SU-DHL-6 (cell line): ENCODE measurements at regions not wholly inside any gene's neighbourhood (a gene's known extent, or its start where the extent isn't known, plus 50 kb on each side); places are given as distances from the start of the nearest gene placed in this dataset.

ENCODE experiments used
- CTCF ChIP-seq: fragments of 200-600 bp; sonication (generic); IDR thresholded peaks from one replicate; pipeline ENCODE4 v1.5.1; 2017; ENCODE audit warnings: antibody characterized with exemption, mild to moderate bottlenecking, low read length, moderate library complexity; ENCODE audit not compliant: insufficient read depth, poor library complexity, severe bottlenecking
- EZH2phosphoT487 ChIP-seq: fragments of 200-600 bp; sonication (generic), shearing (Covaris generic); conservative IDR thresholded peaks from 2 replicates; pipeline ENCODE4 v1.6.1; 2018; ENCODE audit warnings: mild to moderate bottlenecking, antibody characterized with exemption, low read length, moderate library complexity, mixed read lengths

DNA sequence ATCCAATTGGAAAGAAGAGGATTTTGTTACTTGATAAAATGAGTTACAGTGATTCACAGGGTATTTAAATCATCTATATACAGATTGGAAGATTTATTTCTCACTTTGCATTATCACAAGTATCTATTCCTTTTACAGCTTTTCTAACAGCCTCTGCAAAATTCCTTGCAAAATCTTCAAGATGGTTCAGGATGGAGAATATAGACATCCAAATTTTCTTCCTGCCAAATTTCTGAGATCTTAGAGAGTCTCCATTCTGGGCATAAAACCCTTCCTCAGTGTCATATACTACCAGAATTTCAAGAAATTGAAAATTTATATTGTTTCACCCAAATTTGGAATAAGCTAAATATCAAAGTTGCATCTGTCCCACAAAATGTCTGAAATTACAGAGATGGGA is 259.1 kb upstream of the FAM174A start:
- no peak for TF ChIP-seq EZH2phosphoT487
- TF ChIP-seq CTCF: no peak
